Heart left ventricle (tissue), 13 donors: ENCODE measurements at regions not wholly inside any gene's neighbourhood (a gene's known extent, or its start where the extent isn't known, plus 50 kb on each side); places are given as distances from the start of the nearest gene placed in this dataset.

Experiments
- POLR2A ChIP-seq, 2 donors: fragments of 450-650 bp; IDR thresholded peaks; one replicate each; pipeline ENCODE4 v1.6.1; 2017; ENCODE audit warnings: antibody characterized with exemption in 2 of 2, mild to moderate bottlenecking in 2 of 2, moderate library complexity in 2 of 2
- TF ChIP-seq, protein P1 (sequence below), 12 donors: fragments of 200-600 bp; sonication (generic) in 4 of 12; IDR thresholded peaks; one replicate each; pipeline versions ENCODE4 v1.5.0 to v1.8.0; 2018 to 2022; ENCODE audit warnings: antibody characterized with exemption in 12 of 12, mild to moderate bottlenecking in 5 of 12
- donor health status: ischemic (EF 13 %, LVEDD 7.1; RV severe dilation, severe dysfunction).
- donor health status: DM: no; HTN: yes; CAD: no.
- donor health status: DM: no; HTN: no; CAD: no.
- donor health status: ischemic (EF 25% LVEDD 6.9; RV normal size, moderate dysfunction).
- donor health status: ischemic (EF 25% LVEDD 5.7; RV mildly dilated, moderate dysfunction).
- donor health status: ischemic (EF 35%, LVEDD 5.7; RV mildly dilated, moderate dysfunction).
- donor health status: nonischemic (EF 11% LVEDD 7.7; RV severe dilation, severe dysfunction).
- donor health status: DM: yes; HTN: yes; CAD: no.
- donor health status: PGD.
- donor health status: ischemic (EF 29% LVEDD 5.4; RV normal size, mild dysfunction).
- donor health status: nonischemic (EF 23%, LVEDD 6.1; RV moderate dilation, normal function).

DNA sequence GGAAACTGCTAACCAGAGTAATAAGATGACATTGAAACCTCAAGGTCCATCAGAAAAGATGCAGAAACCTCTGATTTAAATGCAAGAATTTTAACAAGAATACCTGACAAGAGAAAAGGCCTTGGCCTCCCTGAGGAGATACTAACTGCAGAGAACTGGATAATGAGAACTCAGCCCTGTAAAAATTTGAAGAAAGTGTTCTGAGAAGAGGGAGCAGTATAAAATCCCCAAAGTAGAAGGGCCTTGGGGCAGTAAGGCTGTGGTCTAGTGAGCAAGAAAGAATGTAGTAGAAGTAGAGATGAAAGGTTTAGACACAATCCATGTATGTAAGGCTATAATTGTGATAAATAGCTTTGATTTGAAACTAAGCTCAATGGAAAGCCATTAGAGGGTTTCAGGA, 394.1 kb downstream of the ZBBX start:
- TF ChIP-seq, protein P1, sequence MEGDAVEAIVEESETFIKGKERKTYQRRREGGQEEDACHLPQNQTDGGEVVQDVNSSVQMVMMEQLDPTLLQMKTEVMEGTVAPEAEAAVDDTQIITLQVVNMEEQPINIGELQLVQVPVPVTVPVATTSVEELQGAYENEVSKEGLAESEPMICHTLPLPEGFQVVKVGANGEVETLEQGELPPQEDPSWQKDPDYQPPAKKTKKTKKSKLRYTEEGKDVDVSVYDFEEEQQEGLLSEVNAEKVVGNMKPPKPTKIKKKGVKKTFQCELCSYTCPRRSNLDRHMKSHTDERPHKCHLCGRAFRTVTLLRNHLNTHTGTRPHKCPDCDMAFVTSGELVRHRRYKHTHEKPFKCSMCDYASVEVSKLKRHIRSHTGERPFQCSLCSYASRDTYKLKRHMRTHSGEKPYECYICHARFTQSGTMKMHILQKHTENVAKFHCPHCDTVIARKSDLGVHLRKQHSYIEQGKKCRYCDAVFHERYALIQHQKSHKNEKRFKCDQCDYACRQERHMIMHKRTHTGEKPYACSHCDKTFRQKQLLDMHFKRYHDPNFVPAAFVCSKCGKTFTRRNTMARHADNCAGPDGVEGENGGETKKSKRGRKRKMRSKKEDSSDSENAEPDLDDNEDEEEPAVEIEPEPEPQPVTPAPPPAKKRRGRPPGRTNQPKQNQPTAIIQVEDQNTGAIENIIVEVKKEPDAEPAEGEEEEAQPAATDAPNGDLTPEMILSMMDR (IDR thresholded peaks at IDR 0.05), result no peak
- no peak for TF ChIP-seq POLR2A (IDR thresholded peaks at IDR 0.05)
